ENCODE measurements at regions not wholly inside any gene's neighbourhood (a gene's known extent, or its start where the extent isn't known, plus 50 kb on each side); places are given as distances from the start of the nearest gene placed in this dataset.

DNA sequence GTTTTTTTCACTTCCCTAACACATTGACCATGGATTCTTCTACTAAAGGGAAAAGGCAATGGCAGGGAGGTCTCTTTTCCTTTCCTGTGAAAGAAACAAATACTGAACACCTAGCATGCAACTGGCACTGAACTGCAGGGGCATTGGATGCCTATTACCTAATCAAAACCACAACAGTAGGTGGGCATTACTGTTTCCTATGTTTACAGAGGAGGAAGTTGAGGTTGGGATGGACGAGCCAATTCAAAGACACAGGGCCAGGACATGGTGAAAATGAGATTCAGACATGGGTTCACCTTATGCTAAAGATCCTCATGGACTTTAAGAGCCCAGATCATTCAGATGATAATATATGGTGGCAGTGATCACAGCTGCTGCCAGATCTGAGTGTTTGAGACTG, 407.0 kb downstream of the MIAT start:
- no peak for TF ChIP-seq CTCF (IDR thresholded peaks at IDR 0.05; ENCODE audit: low read length)
- no peak for TF ChIP-seq EZH2 (IDR thresholded peaks at IDR 0.05; ENCODE audit: borderline replicate concordance, low read length)

Measured in OCI-LY1 (cell line).